B cell (primary cell): ENCODE measurements at regions not wholly inside any gene's neighbourhood (a gene's known extent, or its start where the extent isn't known, plus 50 kb on each side); places are given as distances from the start of the nearest gene placed in this dataset.

Source experiments
- CTCF ChIP-seq: fragments of 200-600 bp; IDR thresholded peaks from one replicate; pipeline ENCODE4 v1.8.0; 2022; ENCODE audit warnings: antibody characterized with exemption, mild to moderate bottlenecking
- EZH2 ChIP-seq: IDR thresholded peaks from 2 replicates; pipeline ENCODE4 v1.6.1; 2012; ENCODE audit warnings: borderline replicate concordance, low read depth, mild to moderate bottlenecking, moderate library complexity, low read length; ENCODE audit not compliant: insufficient read depth, poor library complexity, severe bottlenecking

- no peak for TF ChIP-seq CTCF
- no peak for TF ChIP-seq EZH2
Observed at GRCh38 chr7:24038993-24039392, 245.0 kb upstream of the NPY start.
